ENCODE measurements at regions not wholly inside any gene's neighbourhood (a gene's known extent, or its start where the extent isn't known, plus 50 kb on each side); places are given as distances from the start of the nearest gene placed in this dataset.

DNA sequence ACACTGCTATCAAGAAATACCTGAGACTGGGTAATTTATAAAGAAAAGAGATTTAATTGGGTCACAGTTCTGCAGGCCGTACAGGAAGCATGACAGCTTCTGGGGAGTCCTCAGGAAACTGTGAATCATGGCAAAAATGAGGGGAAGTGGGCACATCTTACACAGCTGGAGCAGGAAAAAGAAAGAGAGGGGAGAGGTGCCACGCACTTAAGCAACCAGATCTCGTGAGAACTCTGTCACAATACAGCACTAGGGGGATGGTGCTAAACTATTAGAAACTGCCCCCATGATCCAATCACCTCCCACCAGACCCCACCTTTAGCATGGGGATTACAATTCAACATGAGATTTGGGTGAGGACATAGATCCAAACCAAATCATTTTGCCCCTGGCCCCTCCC, 105.5 kb upstream of the CPLX2 start:
- DNase-seq = no peak

DNA sequence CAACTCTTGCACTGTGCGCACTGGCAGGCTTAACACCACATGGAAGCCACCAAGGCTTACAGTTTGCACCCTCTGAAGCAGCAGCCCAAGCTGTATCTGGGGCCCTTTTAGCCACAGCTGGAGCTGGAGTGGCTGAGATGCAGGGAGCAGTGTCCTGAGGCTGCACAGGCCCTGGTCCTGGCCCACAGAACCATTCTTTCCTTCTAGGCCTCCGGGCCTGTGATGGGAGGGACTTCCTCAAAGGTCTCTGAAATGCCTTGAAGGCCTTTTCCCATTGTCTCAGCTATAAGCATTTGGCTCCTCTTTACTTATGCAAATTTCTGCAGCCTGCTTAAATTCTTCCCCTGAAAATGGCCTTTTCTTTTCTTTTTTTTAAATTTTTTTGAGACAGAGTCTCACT, 104.4 kb upstream of the CPLX2 start:
- DNase-seq = no peak

DNA sequence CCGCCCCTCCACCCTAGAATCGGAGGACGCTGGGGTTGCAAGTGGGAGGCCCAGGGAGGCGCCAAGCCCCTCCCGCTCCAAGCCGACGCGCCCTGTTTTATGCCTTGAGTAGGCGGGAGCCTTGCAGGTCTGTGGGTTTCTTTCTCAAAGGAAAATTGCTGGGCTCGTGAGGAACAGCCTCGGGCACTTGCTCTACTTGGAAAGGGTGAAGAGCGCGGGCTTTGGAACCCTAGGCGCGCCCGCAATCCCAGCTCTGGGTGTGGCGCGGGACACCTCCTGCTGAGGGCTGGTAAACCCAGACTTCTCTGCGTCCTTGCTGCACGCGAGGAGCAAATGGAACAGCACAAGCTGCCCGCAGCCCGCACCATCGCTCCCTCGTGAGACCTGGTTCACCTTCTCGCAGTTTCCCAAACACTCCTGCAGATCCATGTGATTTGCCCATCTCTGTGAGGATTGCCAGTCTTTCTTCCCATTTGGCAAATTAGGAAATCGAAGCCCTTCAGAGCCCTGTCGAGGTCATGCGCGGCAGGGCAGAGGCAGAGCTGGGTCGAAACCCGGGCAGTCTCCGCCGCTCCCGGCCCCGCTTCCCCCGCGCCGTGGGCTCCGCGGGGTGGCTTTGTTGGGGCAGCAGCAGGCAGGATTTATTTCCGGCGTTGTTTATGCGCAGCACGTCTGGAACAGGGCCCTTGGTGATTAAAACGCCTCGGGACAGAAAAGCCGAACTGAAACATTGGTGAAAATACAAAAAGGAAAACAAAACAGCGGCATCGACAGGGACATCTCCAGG, 98.4 kb upstream of the CPLX2 start:
- DNase-seq = peak; percentile 60

DNA sequence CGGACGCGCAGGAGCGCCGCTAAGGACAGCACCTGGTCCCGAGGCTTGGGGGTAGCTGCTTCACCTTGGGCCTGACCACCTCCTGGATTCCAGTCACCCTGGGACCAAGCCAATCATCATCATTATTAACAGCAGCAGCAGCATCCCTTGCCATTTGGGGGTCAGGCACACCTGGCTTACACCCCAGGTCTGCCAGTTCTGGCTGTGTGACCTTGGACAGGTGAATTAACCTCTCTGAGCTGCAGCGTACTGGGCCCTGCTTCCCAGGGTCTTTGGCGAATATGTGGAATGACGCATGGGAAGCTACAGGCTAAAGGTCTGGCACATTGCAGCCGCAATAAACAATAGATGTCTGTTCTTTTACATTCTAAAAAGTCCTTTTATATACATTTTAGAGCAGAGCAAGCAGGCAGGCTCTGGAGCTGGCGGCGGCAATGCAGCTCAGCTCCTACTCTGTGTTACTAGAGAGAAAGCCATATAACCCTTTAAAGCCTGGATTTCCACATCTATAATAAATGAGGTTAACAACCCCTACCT, 97.8 kb upstream of the CPLX2 start:
- DNase-seq = no peak

DNA sequence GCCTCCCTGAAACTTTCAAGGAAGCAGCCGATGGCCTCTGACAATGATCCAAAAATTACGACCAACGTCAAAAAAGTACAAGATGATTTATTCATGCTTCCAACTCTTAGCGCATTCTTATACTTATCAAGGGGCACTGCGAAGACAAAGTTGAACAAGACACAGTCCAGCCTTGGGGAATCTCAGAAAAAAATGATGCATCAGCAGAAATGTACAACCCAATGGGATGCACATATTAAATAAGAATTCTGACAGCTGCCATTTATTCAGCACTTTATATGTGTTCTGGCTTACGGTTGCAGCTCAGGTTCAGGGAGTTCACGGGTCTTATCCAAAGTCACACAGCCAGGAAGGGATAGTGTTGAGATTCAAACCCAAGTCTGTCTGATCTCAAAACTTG, 96.0 kb upstream of the CPLX2 start:
- DNase-seq = no peak

DNA sequence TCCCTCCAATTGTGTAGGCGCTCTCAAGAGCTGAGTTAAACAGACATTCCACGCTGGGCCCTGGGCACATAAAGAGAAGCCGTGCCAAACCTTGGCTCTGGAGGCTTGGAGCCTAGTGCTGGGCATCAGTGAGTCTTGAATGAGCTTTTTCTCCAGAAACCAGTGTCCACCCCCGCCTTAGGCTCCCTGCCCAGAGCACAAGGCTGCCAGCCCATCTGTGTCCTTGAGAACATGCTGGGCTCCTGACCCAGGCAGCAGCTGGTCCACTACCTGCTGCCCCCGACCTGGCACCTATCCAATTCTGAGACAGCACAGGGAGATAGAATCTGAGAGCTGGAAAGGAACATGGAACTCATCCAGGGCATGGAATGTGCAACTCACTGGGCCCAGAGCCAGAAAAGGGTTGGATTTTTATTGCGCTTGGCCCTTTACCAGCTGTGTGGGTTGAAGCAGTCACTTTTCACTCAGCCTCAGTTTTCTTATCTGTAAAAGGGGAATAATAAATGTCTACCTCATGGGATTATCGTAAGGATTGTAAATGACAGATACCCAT, 92.4 kb upstream of the CPLX2 start:
- peak; percentile 56 for DNase-seq

DNA sequence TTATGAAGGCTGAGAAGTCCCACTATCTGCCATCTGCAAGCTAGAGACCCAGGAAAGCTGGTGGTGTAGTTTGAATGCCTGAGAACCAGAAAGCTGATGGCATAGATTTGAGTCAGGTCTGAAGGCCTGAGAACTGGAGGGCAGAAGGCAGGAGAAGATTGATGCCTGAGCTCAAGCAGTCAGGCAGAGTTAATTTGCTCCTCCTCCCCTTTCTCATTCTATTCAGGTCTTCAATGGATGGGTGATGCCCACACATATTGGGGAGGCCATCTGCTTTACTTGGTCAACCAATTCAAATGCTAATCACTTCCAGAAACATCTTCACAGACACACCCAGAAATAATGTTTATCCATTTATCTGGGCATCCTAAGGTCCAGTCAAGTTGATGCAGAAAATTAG, 87.6 kb upstream of the CPLX2 start:
- no peak for DNase-seq

DNA sequence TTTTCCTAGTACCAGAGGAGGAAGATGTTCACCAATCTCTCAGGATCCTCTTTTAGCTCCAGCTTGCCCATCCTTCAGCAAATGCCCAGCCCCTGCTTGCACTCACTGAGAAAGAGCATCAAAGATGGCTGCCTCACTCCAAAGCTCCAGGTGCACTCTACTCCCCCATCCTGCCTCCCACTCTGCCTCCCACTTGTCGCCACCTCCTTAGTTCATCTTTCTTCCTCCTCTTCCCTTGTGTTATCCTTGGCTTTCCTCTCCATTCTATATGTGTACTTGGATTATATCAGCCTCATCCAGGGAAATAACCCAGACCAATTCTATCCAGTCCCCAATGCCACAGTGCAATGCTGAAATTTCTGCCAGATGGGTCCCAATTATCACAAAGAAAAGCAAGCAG, 87.1 kb upstream of the CPLX2 start:
- DNase-seq = no peak

DNA sequence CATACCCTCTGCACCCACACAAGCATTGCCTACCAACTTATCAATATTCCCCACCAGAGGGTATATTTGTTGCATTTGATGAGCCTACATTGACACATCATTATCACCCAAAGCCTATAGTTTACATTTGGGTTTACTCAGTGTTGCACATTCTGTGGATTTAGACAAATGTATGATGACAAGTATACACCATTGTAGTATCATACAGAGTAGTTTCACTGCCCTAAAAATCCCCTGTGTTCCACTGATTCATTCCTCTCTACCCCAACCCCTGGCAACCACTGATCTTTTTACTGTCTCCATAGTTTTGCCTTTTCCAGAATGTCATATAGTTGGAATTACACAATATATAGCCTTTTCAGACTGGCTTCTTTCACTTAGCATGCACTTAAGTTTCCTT, 85.7 kb upstream of the CPLX2 start:
- no peak for DNase-seq

DNA sequence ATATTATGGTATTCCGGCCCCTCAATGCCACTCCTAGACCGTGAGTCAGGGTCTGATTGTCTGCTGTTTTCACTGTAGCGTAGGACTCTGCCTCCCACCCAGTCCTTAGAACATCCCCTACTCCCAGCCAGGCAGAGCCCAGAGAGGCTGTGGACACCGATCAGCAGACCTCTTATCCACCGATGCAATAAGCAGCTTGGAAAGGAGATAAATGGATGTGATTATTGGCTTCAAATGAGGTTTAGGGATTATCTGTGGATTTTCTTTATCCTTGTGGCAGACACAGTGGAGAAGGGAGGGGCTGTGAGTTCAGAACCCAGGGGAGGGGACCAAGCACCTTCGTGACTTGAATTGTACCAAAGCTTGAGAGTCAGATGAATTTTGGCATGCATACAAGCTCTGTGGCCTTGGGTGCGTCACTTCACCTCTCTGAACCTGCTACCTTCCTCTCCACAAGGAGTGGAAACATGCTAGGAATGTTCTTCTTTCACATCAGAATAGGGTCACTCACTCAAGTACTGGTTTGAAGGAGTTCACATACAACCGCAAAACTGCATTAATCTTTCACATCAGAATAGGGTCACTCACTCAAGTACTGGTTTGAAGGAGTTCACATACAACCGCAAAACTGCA, 83.1 kb upstream of the CPLX2 start:
- DNase-seq = no peak

DNA sequence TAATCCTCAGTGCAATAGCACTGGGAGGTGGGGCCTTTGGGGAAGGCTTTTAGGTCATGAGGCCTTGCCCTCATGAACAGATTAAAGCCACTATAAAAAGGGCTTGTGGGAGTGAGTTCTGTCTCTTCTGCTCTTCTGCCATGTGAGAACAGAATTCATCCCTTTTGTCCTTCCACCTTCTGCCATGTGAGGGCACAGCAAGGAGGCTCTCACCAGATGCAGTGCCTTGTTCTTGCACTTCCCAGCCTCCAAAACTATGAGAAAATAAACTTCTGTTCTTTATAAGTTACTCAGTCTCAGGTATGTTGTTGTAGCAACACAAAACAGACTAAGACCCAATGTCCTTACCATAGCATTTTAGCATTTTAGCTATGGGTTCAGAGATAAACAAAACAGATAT, 81.7 kb upstream of the CPLX2 start:
- no peak for DNase-seq

DNA sequence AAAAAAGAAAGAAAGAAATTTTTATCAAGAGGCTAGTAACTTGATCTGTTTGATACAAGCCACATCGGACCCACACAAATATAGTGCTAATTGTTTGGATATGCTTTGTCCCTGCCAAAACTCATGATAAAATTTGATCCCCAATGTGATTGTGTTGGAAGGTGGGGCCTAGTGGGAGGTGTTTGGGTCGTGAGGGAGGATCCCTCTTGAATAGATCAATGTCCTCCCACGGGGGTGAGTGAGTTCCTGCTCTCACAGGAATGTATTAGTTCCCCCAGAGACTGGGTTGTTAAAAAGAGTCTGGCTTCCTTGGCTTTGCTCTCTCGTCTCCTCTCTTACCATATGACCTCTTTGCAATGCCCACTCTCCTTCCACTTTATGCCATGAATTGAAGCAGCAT, 80.6 kb upstream of the CPLX2 start:
- DNase-seq = no peak

DNA sequence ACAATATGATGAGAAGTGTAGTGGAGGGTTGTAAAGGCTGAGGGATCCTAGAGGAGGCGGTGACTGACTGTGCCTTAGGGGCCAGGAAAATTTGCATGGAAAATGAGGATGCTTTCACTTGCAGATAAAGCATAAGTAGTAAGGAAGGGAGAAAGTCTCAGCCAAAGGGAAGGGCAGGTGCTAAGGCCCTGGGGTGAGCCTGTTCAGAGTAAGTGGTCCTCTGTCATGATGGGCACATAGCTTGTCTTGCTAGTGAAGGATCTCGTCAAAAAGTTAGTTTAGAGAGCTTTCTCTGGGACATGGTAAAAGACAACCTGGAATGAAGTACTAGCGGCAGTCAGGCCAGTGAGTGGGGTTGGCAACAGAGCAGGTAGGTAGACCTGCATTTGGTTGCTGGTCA, 75.4 kb upstream of the CPLX2 start:
- DNase-seq = peak; percentile 43

DNA sequence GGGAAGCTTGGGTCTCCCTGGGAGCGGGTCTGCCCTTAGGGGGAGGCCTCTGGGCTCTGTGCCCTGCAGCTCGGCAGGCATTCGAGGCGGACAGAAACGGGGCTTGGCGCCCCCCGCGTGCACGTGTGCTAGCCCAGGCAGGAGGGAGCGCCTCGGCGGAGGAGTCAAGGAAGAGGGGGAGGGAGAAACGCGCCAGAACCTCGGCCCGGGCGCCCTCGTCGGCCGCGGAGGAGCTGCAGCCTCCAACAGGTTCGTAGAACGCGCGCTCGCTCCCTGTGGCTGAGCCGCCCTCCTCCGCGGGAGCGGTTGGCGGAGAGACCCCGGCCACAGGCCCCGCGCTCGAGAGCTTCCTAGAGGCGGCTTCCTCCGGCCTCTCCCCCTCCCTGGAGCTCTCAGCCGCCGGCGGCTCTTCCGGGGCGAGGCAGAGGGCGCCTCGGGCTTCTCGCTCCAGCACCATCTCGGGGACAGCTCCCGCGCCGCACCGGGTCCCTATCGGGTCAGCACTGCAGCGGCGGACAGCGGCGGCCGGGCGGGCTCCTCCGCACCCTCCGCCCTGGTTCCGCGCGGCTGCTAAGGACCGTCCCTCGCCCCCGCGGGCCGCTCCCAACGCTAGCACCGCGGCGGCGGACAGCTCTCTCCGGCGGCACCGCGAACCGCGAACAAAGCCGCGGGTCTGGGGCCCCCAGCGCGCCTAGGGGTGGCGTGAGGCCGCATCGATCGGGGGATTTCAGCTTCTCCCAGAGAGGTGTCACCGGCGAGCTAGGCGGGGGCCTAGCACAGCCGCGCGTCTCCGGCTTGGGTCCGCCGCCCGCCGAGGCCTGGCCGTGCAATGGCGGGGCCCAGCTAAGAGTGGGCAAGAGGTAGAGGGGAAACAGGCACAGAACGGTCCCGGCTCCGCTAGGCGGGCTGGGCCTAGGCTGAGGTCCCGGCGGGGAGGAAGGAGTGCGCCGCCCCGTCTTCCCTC, 74.6 kb upstream of the CPLX2 start:
- peak; percentile 84 for DNase-seq

DNA sequence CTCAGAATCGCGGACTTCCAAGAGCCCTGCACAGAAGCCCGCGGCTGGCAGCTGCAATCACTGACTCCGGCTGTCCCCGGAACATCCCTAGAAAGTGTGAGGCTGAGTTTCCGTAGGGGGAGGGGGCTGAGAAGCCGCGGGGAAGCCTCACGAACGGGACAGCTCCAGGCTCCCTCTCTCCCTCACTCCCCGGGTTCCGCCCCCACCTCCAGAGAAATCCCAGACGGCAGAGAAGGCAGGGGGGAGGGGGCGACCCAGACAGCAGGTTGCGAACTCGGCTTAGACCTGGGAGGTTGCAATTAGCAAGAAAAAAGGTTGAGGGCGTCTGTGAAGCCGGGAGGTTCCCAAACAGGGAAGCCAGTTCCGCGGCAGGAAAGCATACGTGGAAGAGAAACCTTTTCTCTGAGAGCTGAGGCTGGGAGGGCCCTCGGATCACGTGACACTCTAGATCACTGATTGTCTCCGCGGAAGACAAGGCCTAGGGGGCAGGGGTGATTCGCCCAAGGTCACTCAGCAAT, 73.8 kb upstream of the CPLX2 start:
- peak; percentile 93 for DNase-seq

DNA sequence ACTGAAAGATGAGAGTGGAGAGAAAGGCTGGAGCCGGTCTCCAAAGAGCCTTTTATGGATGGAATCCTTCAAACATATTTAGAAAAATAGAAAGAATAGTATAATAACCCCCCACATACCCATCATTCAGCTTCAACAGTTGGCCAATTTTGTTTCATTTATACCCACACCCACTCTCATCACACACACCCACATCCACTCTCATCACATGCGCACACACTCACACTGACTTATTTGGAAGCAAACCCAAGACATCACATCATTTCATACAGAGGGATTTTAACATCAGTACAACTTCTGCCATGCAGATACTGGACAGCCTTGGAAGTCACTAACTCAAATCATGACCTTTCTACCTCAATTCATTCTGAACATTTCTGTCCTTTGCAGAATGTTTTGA, 72.8 kb upstream of the CPLX2 start:
- DNase-seq = no peak

DNA sequence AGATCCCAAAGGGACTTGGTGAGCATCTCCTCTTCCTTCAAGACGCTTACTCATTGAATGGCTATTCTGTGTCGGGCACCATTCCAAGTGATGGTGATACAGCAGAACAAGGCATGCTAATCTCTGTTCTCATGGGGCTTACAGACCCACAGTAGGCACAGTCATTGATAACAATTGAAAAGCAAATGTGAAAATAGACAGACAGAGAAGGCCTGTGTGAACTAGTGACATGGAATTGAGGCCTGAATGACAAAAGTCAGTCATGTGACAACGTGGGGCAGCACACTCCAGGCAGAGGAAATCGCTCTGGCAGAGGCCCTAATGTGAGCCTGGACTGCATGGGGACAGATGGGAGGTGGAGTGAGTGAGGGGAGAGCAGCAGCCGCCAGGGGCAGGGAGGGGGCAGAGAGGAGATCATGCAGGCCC, 70.7 kb upstream of the CPLX2 start:
- no peak for DNase-seq

DNA sequence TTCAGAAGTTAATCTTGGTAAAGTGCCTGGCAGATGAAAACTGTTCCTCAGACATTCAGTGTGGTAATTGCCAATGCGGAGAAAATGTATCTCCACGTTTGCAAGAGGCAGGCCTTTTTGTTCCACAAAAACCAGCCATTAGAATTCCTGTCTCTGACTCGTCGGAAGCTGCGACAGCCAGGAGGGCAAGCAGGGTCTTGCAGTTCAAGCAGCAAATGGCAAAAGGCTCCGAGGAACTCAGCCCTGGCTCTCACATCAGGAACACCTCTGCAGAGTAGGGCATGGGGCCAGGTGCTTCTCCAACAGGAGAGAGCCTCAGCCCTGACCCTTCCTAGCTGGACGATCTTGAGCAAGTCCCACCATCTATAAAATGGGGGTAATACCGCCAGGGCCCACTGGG, 69.0 kb upstream of the CPLX2 start:
- no peak for DNase-seq

DNA sequence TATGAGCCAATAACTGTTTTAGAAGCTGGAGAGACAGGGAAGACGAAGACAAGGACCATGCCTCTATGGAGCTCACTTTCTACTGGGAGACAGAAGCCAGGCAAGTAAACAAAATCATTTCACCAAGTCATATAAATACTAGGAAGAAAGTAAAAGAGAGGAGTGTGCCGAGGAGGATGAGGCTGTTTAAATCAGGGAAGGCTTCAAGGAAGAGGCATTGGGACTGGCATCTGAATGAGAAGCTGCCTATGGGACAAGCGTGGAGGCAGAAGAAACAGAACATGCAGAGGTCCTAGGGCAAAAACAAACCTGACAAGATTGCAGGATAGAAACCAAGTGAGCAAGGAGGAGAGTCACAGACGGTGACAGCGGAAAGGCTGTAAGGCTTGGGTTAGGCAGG, 68.1 kb upstream of the CPLX2 start:
- no peak for DNase-seq

DNA sequence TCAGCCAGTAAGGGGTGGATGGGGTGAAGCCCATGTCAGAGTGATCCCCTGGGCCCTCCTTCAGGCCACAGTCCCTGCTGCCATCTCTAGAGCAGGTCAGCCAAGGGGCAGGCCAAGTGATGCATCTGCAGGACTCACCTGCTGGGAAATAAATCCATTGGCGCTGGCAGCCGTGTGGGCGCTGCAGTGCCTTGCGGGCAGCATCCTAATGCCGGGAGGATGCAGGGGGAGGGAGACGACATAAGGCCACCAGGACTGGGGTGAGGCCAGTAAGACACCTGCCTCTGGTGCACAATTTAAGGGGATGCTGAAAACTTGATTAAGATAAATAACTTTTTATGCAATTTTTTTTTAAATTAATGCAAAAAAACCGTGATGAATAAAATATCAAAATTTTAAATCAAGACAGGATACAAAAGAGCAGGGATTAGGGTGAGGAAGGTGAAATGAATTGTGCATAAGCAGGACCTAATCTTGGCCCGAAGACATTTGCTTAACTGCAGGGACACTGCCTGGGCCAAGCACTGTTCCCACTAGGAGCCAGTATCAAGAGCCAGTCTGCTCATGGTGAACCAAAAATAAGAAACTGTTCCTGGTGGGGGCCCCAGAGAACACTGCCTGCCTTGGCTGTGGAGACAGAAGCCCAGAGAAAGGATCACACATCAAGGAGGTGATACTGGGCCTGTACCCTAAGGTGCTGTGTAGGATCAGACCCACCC, 67.5 kb upstream of the CPLX2 start:
- DNase-seq = no peak

DNA sequence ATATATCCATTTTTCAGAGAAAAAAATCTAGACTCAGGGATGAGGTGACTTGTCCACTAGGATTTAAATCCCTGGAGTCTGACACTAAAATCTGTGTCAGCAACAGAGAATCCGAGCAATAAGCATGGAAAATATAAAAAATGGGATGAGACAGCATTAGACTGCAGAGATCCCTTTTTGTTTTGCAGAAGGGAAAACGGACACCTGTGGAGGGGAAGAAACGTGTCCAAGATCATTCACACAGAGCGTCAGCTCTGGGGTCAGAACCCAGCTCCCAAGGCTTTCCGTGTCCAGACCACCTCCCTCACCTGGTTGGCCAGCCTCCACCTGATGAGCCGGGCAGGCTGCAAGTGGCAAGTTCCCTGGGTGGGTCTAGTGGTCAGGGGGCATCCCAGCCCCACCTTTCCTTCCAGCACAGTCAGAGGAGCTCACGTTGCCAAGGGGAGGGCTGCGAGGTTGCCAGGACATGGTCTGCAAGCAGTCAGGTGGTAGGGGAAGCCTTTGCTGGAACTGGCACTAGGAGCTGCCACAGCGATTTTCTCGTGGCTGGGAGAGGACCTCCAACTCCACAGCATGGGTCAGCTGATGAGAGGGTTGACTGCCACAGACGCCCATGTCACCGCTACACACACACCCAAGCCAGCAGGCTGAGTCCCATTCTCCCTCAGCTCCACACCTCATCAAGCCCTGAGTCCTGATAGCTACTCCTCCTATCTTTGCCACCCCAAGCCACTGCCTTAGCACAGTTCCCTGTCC, 65.9 kb upstream of the CPLX2 start:
- no peak for DNase-seq
